Astrocyte (in vitro differentiated cells and primary cell): ENCODE measurements at regions not wholly inside any gene's neighbourhood (a gene's known extent, or its start where the extent isn't known, plus 50 kb on each side); places are given as distances from the start of the nearest gene placed in this dataset.

ENCODE experiments used
- DNase-seq: peaks from one replicate; pipeline ENCODE4 v3.0.0-alpha.2; 2010; ENCODE audit warnings: low read depth
- FAIRE-seq: peaks from 2 replicates; lab custom pipeline; 2011; peaks lifted over from hg19 to GRCh38; lab: Jason Lieb, UNC
- H2AFZ ChIP-seq: 2 replicates; pipeline ENCODE4 v1.6.0; 2012; ENCODE audit warnings: low read depth, low read length, inconsistent platforms
- H3K27ac ChIP-seq: 2 replicates; pipeline ENCODE4 v1.5.1; 2011; ENCODE audit warnings: low read depth, low read length, inconsistent platforms
- H3K27me3 ChIP-seq: 2 replicates; pipeline ENCODE4 v1.6.0; 2011; ENCODE audit warnings: low read length, inconsistent platforms; ENCODE audit not compliant: insufficient read depth
- H3K36me3 ChIP-seq: 2 replicates; pipeline ENCODE4 v1.5.1; 2011; ENCODE audit warnings: low read length, inconsistent platforms; ENCODE audit not compliant: insufficient read depth
- H3K4me1 ChIP-seq: 2 replicates; pipeline ENCODE4 v1.5.1; 2011; ENCODE audit warnings: low read length, inconsistent platforms; ENCODE audit not compliant: insufficient read depth
- H3K4me2 ChIP-seq: 2 replicates; pipeline ENCODE4 v1.6.0; 2012; ENCODE audit warnings: low read length, inconsistent platforms
- H3K4me3 ChIP-seq: 2 replicates; pipeline ENCODE4 v1.5.1; 2011; ENCODE audit warnings: low read depth, mild to moderate bottlenecking, low read length, inconsistent platforms; ENCODE audit not compliant: insufficient read depth
- H3K79me2 ChIP-seq: 2 replicates; pipeline ENCODE4 v1.6.0; 2012; ENCODE audit warnings: mild to moderate bottlenecking, low read length, inconsistent platforms; ENCODE audit not compliant: insufficient read depth
- H3K9ac ChIP-seq: 2 replicates; pipeline ENCODE4 v1.6.0; 2012; ENCODE audit warnings: mild to moderate bottlenecking, low read length, inconsistent platforms
- H3K9me3 ChIP-seq: 2 replicates; pipeline ENCODE4 v1.5.1; 2012; ENCODE audit warnings: low read depth, mild to moderate bottlenecking, low read length, inconsistent platforms; ENCODE audit not compliant: insufficient read depth
- H4K20me1 ChIP-seq: 2 replicates; pipeline ENCODE4 v1.6.0; 2012; ENCODE audit warnings: low read length, inconsistent platforms; ENCODE audit not compliant: insufficient read depth
- H3K27ac Mint-ChIP-seq: one replicate; pipeline ENCODE4 v1.8.0; 2021; ENCODE audit warnings: mild to moderate bottlenecking, mixed read lengths; ENCODE audit not compliant: unreplicated experiment
- H3K27me3 Mint-ChIP-seq: one replicate; pipeline ENCODE4 v1.8.0; 2021; ENCODE audit warnings: low read depth, mixed read lengths; ENCODE audit not compliant: unreplicated experiment
- H3K36me3 Mint-ChIP-seq: one replicate; pipeline ENCODE4 v1.8.0; 2021; ENCODE audit warnings: low read depth, mixed read lengths; ENCODE audit not compliant: unreplicated experiment
- H3K4me1 Mint-ChIP-seq: one replicate; pipeline ENCODE4 v1.8.0; 2021; ENCODE audit warnings: low read depth, mixed read lengths; ENCODE audit not compliant: unreplicated experiment
- H3K4me3 Mint-ChIP-seq: one replicate; pipeline ENCODE4 v1.8.0; 2021; ENCODE audit warnings: mild to moderate bottlenecking, moderate library complexity, mixed read lengths; ENCODE audit not compliant: unreplicated experiment
- H3K9me3 Mint-ChIP-seq: one replicate; pipeline ENCODE4 v1.8.0; 2021; ENCODE audit warnings: mild to moderate bottlenecking, mixed read lengths; ENCODE audit not compliant: unreplicated experiment
- CTCF ChIP-seq: IDR thresholded peaks from 2 replicates; pipeline ENCODE4 v1.5.1; 2011; ENCODE audit warnings: low read depth, mild to moderate bottlenecking, inconsistent platforms, low read length, moderate library complexity; ENCODE audit not compliant: insufficient read depth
- EZH2 ChIP-seq: IDR thresholded peaks from 2 replicates; pipeline ENCODE4 v1.6.1; 2012; ENCODE audit warnings: mild to moderate bottlenecking, low read length, inconsistent platforms; ENCODE audit not compliant: insufficient read depth

GRCh38 chr11:112617977-112618826 is 343.0 kb upstream of the NCAM1 start:
- no peak for TF ChIP-seq CTCF
- no peak for TF ChIP-seq EZH2
- no peak overlapping the region for H3K4me2 ChIP-seq
- Mint-ChIP-seq H3K9me3 (peaks cover 2% of the 10 kb centered on the region), H3K36me3 (peaks cover 4% of the 10 kb centered on the region), H3K27ac (no peak overlapping the region), H3K4me3 (no peak overlapping the region), H3K27me3 (no peaks in the 10 kb centered on the region), H3K4me1 (peaks cover 13% of the 10 kb centered on the region)
- no peaks in the 10 kb centered on the region for H3K27me3 ChIP-seq
- no peaks in the 10 kb centered on the region for H3K36me3 ChIP-seq
- DNase-seq, result no peak
- H2AFZ ChIP-seq, result no peak overlapping the region
- H3K27ac ChIP-seq, result no peak overlapping the region
- H3K79me2 ChIP-seq, result no peaks in the 10 kb centered on the region
- H3K4me1 ChIP-seq, result peaks cover 10% of the 10 kb centered on the region
- H4K20me1 ChIP-seq, result no peaks in the 10 kb centered on the region
- H3K9me3 ChIP-seq, result no peaks in the 10 kb centered on the region
- no peak overlapping the region for H3K9ac ChIP-seq
- no peak for FAIRE-seq
- no peak overlapping the region for H3K4me3 ChIP-seq

DNA sequence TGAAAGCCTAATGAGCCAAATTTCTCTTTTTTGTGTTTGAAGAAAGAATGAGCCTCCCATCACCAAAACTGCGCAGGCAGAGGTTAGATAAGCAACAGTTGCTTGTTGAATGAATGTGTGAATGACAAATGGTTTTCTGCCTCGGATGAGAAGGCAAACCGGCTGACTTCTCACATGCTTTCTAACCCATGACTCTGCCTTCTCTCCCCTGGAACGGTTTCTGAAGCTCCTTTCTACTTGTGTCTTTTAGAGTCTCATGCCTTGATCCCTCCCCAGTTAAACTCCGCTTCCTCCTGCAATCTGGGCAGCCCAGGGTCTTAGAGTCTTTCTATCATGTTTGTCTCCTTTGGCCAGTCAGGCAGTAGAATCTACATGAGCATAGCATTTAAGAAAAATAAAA is 342.1 kb upstream of the NCAM1 start:
- Histone ChIP-seq H3K27ac (no peak overlapping the region), H3K36me3 (no peaks in the 10 kb centered on the region), H3K9ac (no peak overlapping the region), H3K4me2 (no peak overlapping the region), H3K9me3 (no peaks in the 10 kb centered on the region), H3K27me3 (no peaks in the 10 kb centered on the region), H3K4me3 (no peak overlapping the region), H2AFZ (no peak overlapping the region), H3K4me1 (peaks cover 3% of the 10 kb centered on the region), H4K20me1 (no peaks in the 10 kb centered on the region), H3K79me2 (no peaks in the 10 kb centered on the region)
- no peak overlapping the region for H3K4me3 Mint-ChIP-seq
- H3K27me3 Mint-ChIP-seq, result no peaks in the 10 kb centered on the region
- no peak overlapping the region for H3K27ac Mint-ChIP-seq
- peaks cover 8% of the 10 kb centered on the region for H3K4me1 Mint-ChIP-seq
- TF ChIP-seq CTCF, result no peak
- no peak for DNase-seq
- peaks cover 4% of the 10 kb centered on the region for H3K36me3 Mint-ChIP-seq
- H3K9me3 Mint-ChIP-seq, result peaks cover 2% of the 10 kb centered on the region
- no peak for FAIRE-seq
